SU-DHL-6 (cell line): ENCODE measurements at regions not wholly inside any gene's neighbourhood (a gene's known extent, or its start where the extent isn't known, plus 50 kb on each side); places are given as distances from the start of the nearest gene placed in this dataset.

Experiments
- H2AFZ ChIP-seq: fragments of 200-600 bp; sonication (generic); 2 replicates; pipeline ENCODE4 v1.6.1; 2014; ENCODE audit warnings: low read depth, mild to moderate bottlenecking, moderate library complexity, mixed read lengths, antibody characterized with exemption, low read length; ENCODE audit not compliant: severe bottlenecking
- H3F3A ChIP-seq: fragments of 200-600 bp; shearing (Covaris generic); 2 replicates; pipeline ENCODE4 v1.6.0; 2016; ENCODE audit warnings: antibody characterized with exemption, mild to moderate bottlenecking; ENCODE audit not compliant: insufficient read depth
- H3K27ac ChIP-seq: fragments of 200-600 bp; sonication (generic); 2 replicates; pipeline ENCODE4 v1.5.1; 2016; ENCODE audit warnings: low read depth, mild to moderate bottlenecking, low read length, moderate library complexity, mixed read lengths
- H3K27me3 ChIP-seq: fragments of 200-600 bp; sonication (generic), shearing (Covaris generic); 2 replicates; pipeline ENCODE4 v1.6.0; 2014; ENCODE audit warnings: mild to moderate bottlenecking, low read length
- H3K36me3 ChIP-seq: fragments of 200-600 bp; sonication (generic); 2 replicates; pipeline ENCODE4 v1.6.1; 2014; ENCODE audit warnings: mild to moderate bottlenecking, low read length, mixed read lengths
- H3K4me2 ChIP-seq: fragments of 300-600, 200-600 bp; shearing (Covaris generic), sonication (generic); 2 replicates; pipeline ENCODE4 v1.6.0; 2014; ENCODE audit warnings: low read length, low read depth, mild to moderate bottlenecking; ENCODE audit not compliant: poor library complexity, severe bottlenecking
- H3K4me3 ChIP-seq: fragments of 200-600 bp; sonication (generic); 2 replicates; pipeline ENCODE4 v1.5.1; 2014; ENCODE audit warnings: antibody characterized with exemption, low read length, mild to moderate bottlenecking, mixed read lengths; ENCODE audit not compliant: insufficient read depth, poor library complexity, severe bottlenecking
- H3K79me2 ChIP-seq: fragments of 200-600 bp; sonication (generic); 2 replicates; pipeline ENCODE4 v1.6.1; 2014; ENCODE audit warnings: mild to moderate bottlenecking, low read length, moderate library complexity; ENCODE audit not compliant: insufficient read depth
- H3K9ac ChIP-seq: fragments of 200-600 bp; sonication (generic); 2 replicates; pipeline ENCODE4 v1.7.0; 2014; ENCODE audit warnings: mild to moderate bottlenecking, low read length
- H3K9me2 ChIP-seq: fragments of 200-600 bp; sonication (generic); replicated peaks from 2 replicates; pipeline ENCODE4 v1.6.1; 2014; ENCODE audit warnings: low read length; ENCODE audit not compliant: insufficient read depth
- H3K9me3 ChIP-seq: fragments of 200-600 bp; sonication (generic); 2 replicates; pipeline ENCODE4 v1.6.1; 2014; ENCODE audit warnings: low read length, mixed read lengths; ENCODE audit not compliant: insufficient read depth
- H4K20me1 ChIP-seq: fragments of 200-600 bp; sonication (generic); 2 replicates; pipeline ENCODE4 v1.6.1; 2014; ENCODE audit warnings: low read depth, mild to moderate bottlenecking, antibody characterized with exemption, low read length, moderate library complexity, mixed read lengths
- EZH2phosphoT487 ChIP-seq: fragments of 200-600 bp; sonication (generic), shearing (Covaris generic); conservative IDR thresholded peaks from 2 replicates; pipeline ENCODE4 v1.6.1; 2018; ENCODE audit warnings: mild to moderate bottlenecking, antibody characterized with exemption, low read length, moderate library complexity, mixed read lengths
- TF ChIP-seq, protein P1 (sequence below): fragments of 200-600 bp; sonication (generic); IDR thresholded peaks from one replicate; pipeline ENCODE4 v1.5.1; 2017; ENCODE audit warnings: antibody characterized with exemption, mild to moderate bottlenecking, low read length, moderate library complexity; ENCODE audit not compliant: insufficient read depth, poor library complexity, severe bottlenecking

DNA sequence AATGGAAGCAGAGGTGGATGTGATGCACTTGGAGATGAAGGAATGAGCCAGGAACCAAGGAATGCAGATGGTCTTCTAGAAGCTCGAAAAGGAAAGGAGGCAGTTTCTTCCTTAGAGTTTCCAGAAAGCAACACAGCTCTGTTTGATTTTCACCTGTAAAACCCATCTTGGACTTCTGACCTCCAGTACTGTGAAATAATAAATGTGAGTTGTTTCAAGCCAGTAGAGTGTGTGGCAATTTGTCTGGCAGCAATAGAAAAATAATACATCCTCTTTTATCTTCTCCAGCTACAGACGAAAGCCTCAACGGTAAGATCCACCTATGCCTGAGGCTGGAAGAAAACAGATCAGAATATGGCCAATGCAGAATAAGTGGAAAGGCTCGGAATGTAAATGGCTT, 199.7 kb downstream of the HINT1 start:
- Histone ChIP-seq H2AFZ (no peak overlapping the region), H3K36me3 (no peaks in the 10 kb centered on the region), H3K79me2 (no peaks in the 10 kb centered on the region), H3K9ac (no peak overlapping the region), H3K4me2 (no peak overlapping the region), H4K20me1 (no peaks in the 10 kb centered on the region), H3K4me3 (no peak overlapping the region), H3K27ac (no peak overlapping the region), H3K9me3 (no peaks in the 10 kb centered on the region), H3F3A (no peaks in the 10 kb centered on the region), H3K27me3 (no peaks in the 10 kb centered on the region), H3K9me2 (no peaks in the 10 kb centered on the region)
- TF ChIP-seq, protein P1, sequence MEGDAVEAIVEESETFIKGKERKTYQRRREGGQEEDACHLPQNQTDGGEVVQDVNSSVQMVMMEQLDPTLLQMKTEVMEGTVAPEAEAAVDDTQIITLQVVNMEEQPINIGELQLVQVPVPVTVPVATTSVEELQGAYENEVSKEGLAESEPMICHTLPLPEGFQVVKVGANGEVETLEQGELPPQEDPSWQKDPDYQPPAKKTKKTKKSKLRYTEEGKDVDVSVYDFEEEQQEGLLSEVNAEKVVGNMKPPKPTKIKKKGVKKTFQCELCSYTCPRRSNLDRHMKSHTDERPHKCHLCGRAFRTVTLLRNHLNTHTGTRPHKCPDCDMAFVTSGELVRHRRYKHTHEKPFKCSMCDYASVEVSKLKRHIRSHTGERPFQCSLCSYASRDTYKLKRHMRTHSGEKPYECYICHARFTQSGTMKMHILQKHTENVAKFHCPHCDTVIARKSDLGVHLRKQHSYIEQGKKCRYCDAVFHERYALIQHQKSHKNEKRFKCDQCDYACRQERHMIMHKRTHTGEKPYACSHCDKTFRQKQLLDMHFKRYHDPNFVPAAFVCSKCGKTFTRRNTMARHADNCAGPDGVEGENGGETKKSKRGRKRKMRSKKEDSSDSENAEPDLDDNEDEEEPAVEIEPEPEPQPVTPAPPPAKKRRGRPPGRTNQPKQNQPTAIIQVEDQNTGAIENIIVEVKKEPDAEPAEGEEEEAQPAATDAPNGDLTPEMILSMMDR: no peak
- TF ChIP-seq EZH2phosphoT487: no peak

DNA sequence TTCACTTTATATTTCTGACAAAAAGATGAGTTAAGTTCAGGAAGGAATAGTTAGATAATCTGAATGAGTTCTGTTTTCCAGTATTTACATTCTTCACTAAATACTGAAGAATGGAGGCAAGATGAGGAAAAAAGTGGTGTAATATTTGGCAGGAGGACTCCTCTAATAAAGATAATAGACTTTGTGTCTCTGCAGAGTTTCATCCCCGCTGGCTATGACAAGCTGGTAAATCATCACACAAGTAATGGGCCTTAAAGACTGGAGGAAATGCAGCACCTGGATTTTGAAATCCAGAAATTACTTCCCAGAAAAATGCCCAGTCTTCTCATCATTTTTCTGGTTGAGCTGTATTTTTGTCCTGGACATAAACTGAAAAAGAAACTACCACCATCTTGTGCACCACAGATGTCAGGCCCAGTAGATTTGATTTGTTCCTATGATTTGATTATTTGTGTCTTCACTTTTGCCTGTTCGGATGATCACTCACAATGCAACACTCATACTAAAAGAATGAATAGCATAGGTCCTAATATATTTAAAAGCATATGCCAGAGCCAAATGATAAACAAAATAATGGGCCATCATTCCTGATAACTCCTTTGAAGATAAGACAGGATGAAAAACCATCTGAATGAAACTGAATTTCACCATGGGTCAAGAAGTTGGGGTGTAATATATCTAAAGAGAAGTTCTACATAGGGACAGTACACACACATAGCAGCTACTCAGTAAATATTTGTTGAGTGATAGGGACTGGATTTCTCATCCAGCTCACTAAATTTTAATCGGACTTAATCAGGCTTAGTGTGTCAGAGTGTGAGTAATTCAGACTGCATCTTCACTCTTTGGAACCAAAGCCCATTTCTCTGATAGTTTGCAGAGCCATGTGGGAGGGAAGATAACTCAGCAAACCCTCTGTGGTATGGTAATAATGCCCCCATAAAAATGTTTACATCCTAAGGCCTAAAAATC, 200.5 kb downstream of the HINT1 start:
- H4K20me1 ChIP-seq: no peaks in the 10 kb centered on the region
- no peaks in the 10 kb centered on the region for H3K36me3 ChIP-seq
- H3K27ac ChIP-seq: no peak overlapping the region
- H3K79me2 ChIP-seq: no peaks in the 10 kb centered on the region
- no peaks in the 10 kb centered on the region for H3K9me2 ChIP-seq
- no peak overlapping the region for H3K4me2 ChIP-seq
- TF ChIP-seq, protein P1: no peak
- no peak overlapping the region for H3K4me3 ChIP-seq
- no peak overlapping the region for H3K9ac ChIP-seq
- H2AFZ ChIP-seq: no peak overlapping the region
- H3K9me3 ChIP-seq: no peaks in the 10 kb centered on the region
- H3F3A ChIP-seq: no peaks in the 10 kb centered on the region
- H3K27me3 ChIP-seq: no peaks in the 10 kb centered on the region

DNA sequence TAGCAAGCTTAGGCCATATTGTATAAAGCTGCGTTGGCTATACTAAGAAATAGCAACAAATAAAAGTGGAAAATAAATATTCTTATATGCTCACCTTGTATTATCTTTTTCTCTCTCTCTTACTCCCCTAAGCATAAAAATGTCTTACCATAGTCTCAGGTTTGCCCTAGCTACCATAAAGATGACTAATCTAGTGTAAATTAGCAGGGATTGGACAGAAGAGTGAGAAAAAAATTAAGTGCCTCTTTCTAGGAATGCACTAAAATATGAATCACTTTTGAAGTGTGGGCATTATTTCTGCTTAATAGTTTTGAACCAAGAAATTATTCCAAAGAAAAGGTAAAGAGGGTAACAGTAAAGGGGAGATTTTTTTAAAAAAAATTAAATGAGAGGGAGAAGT, 201.3 kb downstream of the HINT1 start:
- no peaks in the 10 kb centered on the region for H3F3A ChIP-seq
- no peak for TF ChIP-seq EZH2phosphoT487
- TF ChIP-seq, protein P1: no peak
- H3K9ac ChIP-seq: no peak overlapping the region
- H3K9me3 ChIP-seq: no peaks in the 10 kb centered on the region
- H3K9me2 ChIP-seq: no peaks in the 10 kb centered on the region
- no peak overlapping the region for H3K4me2 ChIP-seq
- no peak overlapping the region for H3K27ac ChIP-seq
- no peaks in the 10 kb centered on the region for H4K20me1 ChIP-seq
- no peaks in the 10 kb centered on the region for H3K36me3 ChIP-seq
- H3K4me3 ChIP-seq: no peak overlapping the region
- no peaks in the 10 kb centered on the region for H3K27me3 ChIP-seq
- H3K79me2 ChIP-seq: no peaks in the 10 kb centered on the region
- no peak overlapping the region for H2AFZ ChIP-seq
